ENCODE measurements at regions not wholly inside any gene's neighbourhood (a gene's known extent, or its start where the extent isn't known, plus 50 kb on each side); places are given as distances from the start of the nearest gene placed in this dataset.

- TF ChIP-seq EZH2 (IDR thresholded peaks at IDR 0.05) (no peak), POLR2AphosphoS5 (IDR thresholded peaks at IDR 0.05; ENCODE audit: borderline replicate concordance, low read depth, low read length) (no peak), FOXP2 (optimal IDR thresholded peaks at IDR 0.05; ENCODE audit: control extremely low read depth, extremely low read length, insufficient read depth) (no peak)
Observed at GRCh38 chr9:90287567-90288274, 354.9 kb downstream of the DIRAS2 start.
